Gastroesophageal sphincter (tissue), 3 donors: ENCODE measurements at regions not wholly inside any gene's neighbourhood (a gene's known extent, or its start where the extent isn't known, plus 50 kb on each side); places are given as distances from the start of the nearest gene placed in this dataset.

Experiments
- EP300 ChIP-seq: sonication (generic); formaldehyde crosslinking; IDR thresholded peaks from one replicate; pipeline ENCODE4 v1.6.1; 2017; ENCODE audit warnings: antibody characterized with exemption, mild to moderate bottlenecking
- POLR2A ChIP-seq, 2 donors: fragments of 450-650 bp; IDR thresholded peaks; one replicate each; pipeline ENCODE4 v1.6.1; 2017; ENCODE audit warnings: antibody characterized with exemption in 2 of 2, mild to moderate bottlenecking in 2 of 2, moderate library complexity in 1 of 2
- POLR2AphosphoS5 ChIP-seq: sonication (generic); formaldehyde crosslinking; IDR thresholded peaks from one replicate; pipeline ENCODE4 v1.6.1; 2017; ENCODE audit warnings: antibody characterized with exemption
- TF ChIP-seq, protein P1 (sequence below), 4 experiments: fragments of 200-600 bp in 2 of 4; fragments of 450-650 bp in 2 of 4; sonication (generic) in 1 of 4; IDR thresholded peaks; one replicate each; pipeline ENCODE4 v1.5.1; 2017 to 2019; ENCODE audit warnings: antibody characterized with exemption in 4 of 4, mild to moderate bottlenecking in 2 of 4, moderate library complexity in 2 of 4

DNA sequence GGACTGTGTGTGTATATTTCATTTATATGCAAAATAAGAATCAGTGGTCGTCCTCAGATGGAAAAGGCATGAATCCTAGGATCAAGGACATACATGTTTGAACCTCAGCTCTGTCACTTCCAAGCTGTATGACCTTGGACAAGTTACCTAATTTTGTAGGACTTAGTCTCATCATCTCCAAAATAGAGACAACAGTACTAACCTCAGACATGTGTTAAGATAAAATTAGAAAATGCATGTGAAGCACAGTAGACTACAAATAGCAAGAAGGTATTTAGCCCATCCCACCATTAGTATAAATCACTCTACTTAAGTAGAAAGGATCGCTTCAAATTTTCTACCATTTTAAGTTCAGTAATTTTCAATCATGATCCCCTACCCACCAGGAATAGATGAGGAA, 309.8 kb downstream of the ZEB2 start:
- TF ChIP-seq, protein P1, sequence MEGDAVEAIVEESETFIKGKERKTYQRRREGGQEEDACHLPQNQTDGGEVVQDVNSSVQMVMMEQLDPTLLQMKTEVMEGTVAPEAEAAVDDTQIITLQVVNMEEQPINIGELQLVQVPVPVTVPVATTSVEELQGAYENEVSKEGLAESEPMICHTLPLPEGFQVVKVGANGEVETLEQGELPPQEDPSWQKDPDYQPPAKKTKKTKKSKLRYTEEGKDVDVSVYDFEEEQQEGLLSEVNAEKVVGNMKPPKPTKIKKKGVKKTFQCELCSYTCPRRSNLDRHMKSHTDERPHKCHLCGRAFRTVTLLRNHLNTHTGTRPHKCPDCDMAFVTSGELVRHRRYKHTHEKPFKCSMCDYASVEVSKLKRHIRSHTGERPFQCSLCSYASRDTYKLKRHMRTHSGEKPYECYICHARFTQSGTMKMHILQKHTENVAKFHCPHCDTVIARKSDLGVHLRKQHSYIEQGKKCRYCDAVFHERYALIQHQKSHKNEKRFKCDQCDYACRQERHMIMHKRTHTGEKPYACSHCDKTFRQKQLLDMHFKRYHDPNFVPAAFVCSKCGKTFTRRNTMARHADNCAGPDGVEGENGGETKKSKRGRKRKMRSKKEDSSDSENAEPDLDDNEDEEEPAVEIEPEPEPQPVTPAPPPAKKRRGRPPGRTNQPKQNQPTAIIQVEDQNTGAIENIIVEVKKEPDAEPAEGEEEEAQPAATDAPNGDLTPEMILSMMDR (IDR thresholded peaks at IDR 0.05) = no peak
- TF ChIP-seq POLR2AphosphoS5 = no peak
- no peak for TF ChIP-seq POLR2A (IDR thresholded peaks at IDR 0.05)
- TF ChIP-seq EP300 = no peak
